Cardiac fibroblast (primary cell): ENCODE measurements at regions not wholly inside any gene's neighbourhood (a gene's known extent, or its start where the extent isn't known, plus 50 kb on each side); places are given as distances from the start of the nearest gene placed in this dataset.

Experiments used
- DNase-seq, 2 donors: peaks; one replicate each; pipeline versions ENCODE4 v3.0.0 to v3.0.0-alpha.2; 2010; ENCODE audit warnings: low read depth in 2 of 2
- H3K4me3 ChIP-seq, 2 donors: replicated peaks in 1 of 2; 1 replicate in 1 of 2; 2 replicates in 1 of 2; pipeline ENCODE4 v1.5.1; 2011; ENCODE audit warnings: low read depth in 2 of 2, low read length in 2 of 2, mild to moderate bottlenecking in 2 of 2, moderate library complexity in 1 of 2
- TF ChIP-seq, protein P1 (sequence below): IDR thresholded peaks from one replicate; pipeline ENCODE4 v1.5.1; 2011; ENCODE audit warnings: low read depth, mild to moderate bottlenecking, low read length, inconsistent platforms

GRCh38 chr9:135204177-135204576, 116.7 kb downstream of the OLFM1 start:
- TF ChIP-seq, protein P1, sequence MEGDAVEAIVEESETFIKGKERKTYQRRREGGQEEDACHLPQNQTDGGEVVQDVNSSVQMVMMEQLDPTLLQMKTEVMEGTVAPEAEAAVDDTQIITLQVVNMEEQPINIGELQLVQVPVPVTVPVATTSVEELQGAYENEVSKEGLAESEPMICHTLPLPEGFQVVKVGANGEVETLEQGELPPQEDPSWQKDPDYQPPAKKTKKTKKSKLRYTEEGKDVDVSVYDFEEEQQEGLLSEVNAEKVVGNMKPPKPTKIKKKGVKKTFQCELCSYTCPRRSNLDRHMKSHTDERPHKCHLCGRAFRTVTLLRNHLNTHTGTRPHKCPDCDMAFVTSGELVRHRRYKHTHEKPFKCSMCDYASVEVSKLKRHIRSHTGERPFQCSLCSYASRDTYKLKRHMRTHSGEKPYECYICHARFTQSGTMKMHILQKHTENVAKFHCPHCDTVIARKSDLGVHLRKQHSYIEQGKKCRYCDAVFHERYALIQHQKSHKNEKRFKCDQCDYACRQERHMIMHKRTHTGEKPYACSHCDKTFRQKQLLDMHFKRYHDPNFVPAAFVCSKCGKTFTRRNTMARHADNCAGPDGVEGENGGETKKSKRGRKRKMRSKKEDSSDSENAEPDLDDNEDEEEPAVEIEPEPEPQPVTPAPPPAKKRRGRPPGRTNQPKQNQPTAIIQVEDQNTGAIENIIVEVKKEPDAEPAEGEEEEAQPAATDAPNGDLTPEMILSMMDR: no peak
- no peak for DNase-seq
- no peak overlapping the region for H3K4me3 ChIP-seq

DNA sequence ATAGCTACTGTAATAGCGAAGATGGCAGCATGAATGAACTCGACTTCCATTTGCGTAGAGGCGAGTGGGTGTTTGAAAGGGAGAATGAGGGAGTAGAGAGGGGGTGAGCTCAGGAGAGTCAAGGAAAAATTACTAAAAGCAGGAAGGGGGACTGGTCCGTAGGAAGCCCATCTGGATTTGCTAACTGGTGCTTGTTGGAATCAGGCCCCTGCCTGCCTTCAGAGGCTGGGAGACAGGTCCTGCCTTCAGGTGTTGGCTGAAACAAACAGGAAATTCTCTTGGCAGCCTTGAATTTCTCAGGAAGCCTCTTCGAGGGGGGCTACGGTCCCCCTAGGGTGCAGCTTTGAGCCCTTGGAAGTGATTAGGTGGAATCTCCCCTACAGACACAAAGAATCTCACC, 121.7 kb downstream of the OLFM1 start:
- H3K4me3 ChIP-seq: no peak overlapping the region
- DNase-seq: no peak
- TF ChIP-seq, protein P1: no peak

DNA sequence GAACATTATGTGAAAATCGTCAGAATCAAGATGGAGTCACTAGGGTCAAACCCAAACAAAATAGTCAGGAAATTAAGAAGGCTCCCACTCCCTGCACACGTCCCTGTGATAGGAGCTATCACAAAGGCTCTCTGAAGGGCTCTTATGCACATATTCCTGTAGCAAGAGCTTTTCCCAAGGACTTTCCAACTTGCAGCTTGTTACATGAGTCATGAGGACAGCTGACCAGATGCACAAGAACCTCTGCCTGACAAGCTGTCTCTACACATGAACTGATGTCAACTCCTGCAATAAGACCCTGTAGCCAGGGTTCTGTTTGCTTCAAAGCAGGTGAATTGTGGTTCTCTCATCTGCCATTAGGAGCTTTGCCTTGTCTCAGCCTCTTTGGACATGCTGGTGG, 122.4 kb downstream of the OLFM1 start:
- H3K4me3 ChIP-seq: no peak overlapping the region
- DNase-seq: peak in 1 of 2 donors; percentile 2
- TF ChIP-seq, protein P1: no peak

DNA sequence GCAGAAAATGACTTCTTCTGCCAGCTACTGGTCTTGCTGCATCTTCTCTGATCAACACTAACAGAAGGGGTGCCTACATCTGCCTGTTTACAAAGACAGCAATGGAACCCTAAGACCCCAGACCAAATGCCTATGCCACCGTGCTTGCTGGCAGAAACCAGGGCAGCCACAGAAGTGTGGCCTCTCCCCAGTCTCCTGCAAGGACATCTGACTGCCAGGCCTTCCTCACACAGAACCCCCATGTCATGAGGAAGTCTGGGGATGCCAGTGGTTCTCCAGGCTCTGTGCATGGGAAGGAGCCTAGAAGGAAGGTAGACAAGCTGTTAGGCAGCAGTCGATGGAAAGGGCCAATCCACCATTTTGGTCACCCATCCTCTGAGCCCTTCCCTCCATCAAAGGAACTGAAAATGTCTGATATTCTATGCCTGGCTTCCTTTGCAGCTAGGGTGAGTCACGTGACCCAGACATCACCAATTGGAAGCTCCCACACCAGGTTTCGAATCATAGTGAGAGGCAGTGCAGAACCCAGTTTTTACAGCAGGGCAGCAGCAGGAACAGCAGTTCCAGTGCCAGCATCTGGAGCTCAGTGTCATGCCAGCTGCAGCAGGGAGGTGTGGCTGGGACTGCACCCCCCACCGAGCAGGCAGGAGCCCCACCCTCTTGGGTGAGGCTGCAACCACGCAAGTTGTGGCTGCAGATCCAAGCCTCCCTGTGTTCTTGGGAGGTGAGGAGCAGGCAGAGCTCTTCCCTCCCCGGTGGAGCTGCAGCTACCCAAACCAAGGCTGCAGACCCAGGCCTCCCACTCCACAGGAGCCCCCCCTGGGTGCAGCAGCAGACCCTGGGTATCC, 123.4 kb downstream of the OLFM1 start:
- TF ChIP-seq, protein P1: no peak
- DNase-seq: no peak
- H3K4me3 ChIP-seq: no peak overlapping the region

DNA sequence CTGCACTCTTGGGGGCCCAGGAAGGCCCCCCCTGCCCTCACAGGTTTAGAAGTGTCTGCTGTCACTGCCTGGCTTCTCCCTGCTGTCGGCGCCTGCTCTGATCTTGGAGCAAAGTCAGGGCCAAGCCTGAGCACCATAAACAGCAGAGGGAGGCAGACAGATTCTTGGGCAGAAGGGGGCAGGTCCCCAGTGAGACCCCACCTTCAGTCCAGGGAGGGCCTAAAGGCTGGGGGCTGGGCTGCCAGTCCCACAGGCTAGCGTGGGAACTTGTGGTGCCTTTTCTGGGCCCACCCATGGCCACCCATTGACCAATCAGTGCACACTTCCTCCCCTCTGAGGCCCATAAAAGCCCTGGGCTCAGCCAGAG, 124.0 kb downstream of the OLFM1 start:
- H3K4me3 ChIP-seq: no peak overlapping the region
- TF ChIP-seq, protein P1: no peak
- DNase-seq: no peak

DNA sequence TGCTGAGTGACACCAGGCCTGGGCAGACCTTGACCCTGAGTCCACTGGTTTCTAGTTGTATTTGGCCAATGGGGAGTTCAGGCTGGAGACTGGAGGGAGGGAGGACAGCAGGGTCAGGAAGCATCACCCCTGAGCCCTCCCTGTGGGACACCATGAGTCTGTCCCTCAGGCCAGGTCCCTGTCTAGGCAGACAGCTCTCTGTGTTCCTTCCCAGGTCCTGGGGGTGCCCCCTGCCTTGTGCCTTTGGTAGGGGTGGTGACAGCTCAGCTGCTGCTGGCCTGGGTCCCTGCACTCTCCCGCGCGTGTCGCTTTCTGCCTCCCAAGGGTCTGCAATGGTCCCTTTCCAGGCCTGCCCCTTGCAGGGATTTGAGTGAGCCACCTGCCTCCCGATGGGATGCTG, 125.5 kb downstream of the OLFM1 start:
- no peak overlapping the region for H3K4me3 ChIP-seq
- no peak for DNase-seq
- TF ChIP-seq, protein P1: no peak

DNA sequence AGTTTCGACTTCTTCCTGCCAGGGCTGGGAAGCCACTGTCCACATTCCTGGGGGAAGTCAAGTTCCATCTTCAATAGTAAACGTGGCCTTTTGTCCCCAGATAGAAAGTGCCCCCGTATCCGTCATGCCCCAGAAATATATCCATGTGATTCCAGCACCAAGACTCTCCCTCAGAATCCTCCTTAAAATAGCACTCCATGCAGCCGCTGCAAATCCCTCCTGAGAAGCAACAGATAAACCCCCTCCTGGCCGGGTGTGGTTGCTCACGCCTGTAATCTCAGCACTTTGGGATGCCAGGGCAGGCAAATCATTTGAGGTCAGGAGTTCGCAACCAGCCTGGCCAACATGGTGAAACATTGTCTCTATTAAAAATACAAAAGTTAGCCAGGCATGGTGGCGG, 126.1 kb downstream of the OLFM1 start:
- TF ChIP-seq, protein P1: no peak
- no peak overlapping the region for H3K4me3 ChIP-seq
- DNase-seq: no peak
